WTC11 (cell line): ENCODE measurements at regions not wholly inside any gene's neighbourhood (a gene's known extent, or its start where the extent isn't known, plus 50 kb on each side); places are given as distances from the start of the nearest gene placed in this dataset.

ENCODE experiments used
- CTCF ChIP-seq: fragments of 200-600 bp; IDR thresholded peaks from 2 replicates; pipeline ENCODE4 v1.8.0; 2022; ENCODE audit warnings: antibody characterized with exemption
- ZBTB21 ChIP-seq: sonication (generic); formaldehyde crosslinking; IDR thresholded peaks from 2 replicates; pipeline ENCODE4 v1.8.1; 2023; ENCODE audit warnings: mild to moderate bottlenecking, missing genetic modification reagents, borderline replicate concordance

GRCh38 chr4:102422843-102423242 is 77.6 kb upstream of the SLC39A8 start:
- TF ChIP-seq ZBTB21 (CRISPR knock-in tag) = no peak
- no peak for TF ChIP-seq CTCF
